ENCODE measurements at regions not wholly inside any gene's neighbourhood (a gene's known extent, or its start where the extent isn't known, plus 50 kb on each side); places are given as distances from the start of the nearest gene placed in this dataset.

GRCh38 chr13:94859811-94860210 is 147.5 kb upstream of the SOX21 start:
- TF ChIP-seq, protein P1, sequence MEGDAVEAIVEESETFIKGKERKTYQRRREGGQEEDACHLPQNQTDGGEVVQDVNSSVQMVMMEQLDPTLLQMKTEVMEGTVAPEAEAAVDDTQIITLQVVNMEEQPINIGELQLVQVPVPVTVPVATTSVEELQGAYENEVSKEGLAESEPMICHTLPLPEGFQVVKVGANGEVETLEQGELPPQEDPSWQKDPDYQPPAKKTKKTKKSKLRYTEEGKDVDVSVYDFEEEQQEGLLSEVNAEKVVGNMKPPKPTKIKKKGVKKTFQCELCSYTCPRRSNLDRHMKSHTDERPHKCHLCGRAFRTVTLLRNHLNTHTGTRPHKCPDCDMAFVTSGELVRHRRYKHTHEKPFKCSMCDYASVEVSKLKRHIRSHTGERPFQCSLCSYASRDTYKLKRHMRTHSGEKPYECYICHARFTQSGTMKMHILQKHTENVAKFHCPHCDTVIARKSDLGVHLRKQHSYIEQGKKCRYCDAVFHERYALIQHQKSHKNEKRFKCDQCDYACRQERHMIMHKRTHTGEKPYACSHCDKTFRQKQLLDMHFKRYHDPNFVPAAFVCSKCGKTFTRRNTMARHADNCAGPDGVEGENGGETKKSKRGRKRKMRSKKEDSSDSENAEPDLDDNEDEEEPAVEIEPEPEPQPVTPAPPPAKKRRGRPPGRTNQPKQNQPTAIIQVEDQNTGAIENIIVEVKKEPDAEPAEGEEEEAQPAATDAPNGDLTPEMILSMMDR (IDR thresholded peaks at IDR 0.05; ENCODE audit: insufficient read depth, low read depth, low read length), result no peak
- TF ChIP-seq EZH2 (IDR thresholded peaks at IDR 0.05; ENCODE audit: insufficient read depth, low read length), result no peak
